ENCODE measurements at regions not wholly inside any gene's neighbourhood (a gene's known extent, or its start where the extent isn't known, plus 50 kb on each side); places are given as distances from the start of the nearest gene placed in this dataset.

DNA sequence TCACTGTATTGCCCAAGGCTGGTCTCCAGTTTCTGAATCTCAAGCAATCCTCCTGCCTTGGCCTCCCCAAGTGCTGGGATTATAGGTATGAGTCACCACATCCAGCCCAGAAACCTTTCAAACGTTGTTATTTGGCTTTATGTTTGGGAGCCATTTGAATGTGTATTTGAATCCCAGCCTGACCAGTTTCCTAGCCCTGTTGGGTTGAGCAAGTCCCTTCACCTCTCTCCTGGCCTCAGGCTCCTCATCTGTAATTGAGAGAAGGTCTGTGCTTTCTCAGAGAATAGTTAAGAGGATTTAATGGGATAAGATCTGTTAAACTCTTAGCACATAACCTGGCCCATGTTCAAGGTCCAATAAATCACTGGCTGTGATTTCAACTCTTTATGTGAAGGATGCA is 385.8 kb upstream of the RBFOX1 start:
- no peak for DNase-seq (ENCODE audit: low read depth in 2 of 3, low spot score in 1 of 3)

DNA sequence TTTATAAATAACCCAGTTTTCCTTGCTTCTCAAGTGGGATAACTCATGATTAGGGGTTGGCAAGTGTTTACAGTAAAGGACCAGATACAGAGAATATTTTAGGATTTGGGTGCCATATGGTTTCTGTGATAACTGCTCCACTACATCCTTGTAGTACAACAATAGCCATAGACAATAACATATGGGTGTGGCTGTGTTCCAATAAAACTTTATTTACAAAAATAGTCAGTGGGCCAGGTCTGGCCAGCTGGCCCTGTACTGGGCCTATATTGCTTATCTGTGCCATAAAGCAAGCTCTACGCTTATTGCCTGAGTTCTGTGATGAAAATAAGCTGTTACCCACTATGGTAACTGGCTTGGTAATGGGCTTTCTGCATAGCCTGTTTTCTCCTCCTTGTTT is 386.5 kb upstream of the RBFOX1 start:
- DNase-seq (ENCODE audit: low read depth in 2 of 3, low spot score in 1 of 3): no peak

DNA sequence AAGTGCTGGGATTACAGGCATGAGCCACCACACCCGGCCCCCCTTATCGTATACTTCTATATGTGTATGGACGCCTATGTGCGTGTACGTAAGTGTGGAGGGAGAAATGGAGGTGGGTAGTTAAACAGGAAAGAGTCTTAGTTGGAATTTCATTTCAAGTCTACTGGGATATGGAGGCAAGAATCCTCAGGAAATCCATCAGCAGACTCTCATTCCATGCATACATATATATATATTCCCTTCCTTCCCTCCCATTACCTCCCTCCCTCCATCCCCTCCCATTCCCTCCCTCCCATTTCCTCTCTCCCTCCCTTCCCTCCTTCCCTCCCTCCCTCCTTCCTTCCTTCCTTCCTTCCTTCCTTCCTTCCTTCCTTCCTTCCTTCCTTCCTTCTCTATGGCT is 391.7 kb upstream of the RBFOX1 start:
- no peak for DNase-seq (ENCODE audit: low read depth in 2 of 3, low spot score in 1 of 3)

DNA sequence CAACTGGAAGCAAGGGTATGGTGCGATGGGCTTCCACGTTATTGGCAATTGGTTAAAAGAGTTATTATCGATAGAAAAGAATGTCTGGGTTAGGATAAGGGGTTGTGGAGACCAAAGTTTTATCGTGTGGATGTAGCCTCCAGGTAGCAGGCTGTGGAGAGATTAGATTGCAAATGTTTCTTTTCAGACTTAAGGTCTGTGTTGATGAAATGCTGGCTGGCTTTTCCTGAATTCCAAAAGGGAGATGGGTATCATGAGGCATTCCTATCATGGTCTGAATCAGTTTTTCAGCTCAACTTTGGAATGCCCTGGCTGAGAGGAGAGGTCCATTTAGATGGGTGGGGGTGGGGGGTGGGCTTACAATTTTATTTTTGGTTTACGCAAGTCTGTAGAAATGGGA is 395.0 kb upstream of the RBFOX1 start:
- no peak for DNase-seq (ENCODE audit: low read depth in 2 of 3, low spot score in 1 of 3)

DNA sequence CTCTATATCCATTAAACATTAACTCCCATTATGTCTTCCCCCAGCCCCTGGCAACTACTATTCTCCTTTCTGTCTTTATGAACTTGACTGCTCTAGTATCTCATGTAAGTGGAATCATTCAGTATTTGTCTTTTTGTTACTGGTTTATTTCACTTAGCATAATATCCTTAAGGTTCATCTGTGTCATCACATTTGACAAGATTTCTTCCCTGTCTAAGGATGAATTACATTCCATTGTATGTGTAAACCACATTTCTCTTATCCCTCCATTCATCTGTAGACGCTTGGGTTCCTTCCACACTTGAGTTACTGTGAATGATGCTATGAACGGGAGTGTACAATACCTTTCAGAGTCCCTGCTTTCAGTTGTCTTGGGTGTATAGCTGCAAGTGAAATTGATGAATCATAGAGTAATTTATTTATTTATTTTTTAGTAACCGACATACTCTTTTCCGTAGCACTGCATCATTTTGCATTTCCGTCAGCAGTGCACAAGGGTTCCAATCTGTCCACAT is 399.7 kb upstream of the RBFOX1 start:
- DNase-seq (ENCODE audit: low read depth in 2 of 3, low spot score in 1 of 3): no peak

DNA sequence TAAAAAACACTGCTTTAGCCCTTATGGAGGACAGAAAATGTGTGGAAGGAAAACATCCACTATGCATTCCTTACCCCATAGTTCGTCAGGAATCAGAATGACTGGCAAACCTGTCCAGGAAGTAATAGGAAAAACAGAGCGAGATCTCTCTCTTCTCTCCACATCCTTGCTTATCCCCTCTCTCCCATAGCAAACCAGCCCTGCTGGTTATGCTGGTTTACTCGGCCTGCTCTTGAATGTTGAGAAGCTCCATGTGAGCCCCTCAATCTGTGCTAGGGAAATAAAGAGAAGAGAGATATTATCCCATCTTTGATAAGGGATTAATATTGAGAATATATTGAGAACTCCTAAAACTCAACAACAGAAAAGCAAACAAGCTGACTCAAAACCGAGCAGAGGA is 402.8 kb upstream of the RBFOX1 start:
- DNase-seq (ENCODE audit: low read depth in 2 of 3, low spot score in 1 of 3): no peak

DNA sequence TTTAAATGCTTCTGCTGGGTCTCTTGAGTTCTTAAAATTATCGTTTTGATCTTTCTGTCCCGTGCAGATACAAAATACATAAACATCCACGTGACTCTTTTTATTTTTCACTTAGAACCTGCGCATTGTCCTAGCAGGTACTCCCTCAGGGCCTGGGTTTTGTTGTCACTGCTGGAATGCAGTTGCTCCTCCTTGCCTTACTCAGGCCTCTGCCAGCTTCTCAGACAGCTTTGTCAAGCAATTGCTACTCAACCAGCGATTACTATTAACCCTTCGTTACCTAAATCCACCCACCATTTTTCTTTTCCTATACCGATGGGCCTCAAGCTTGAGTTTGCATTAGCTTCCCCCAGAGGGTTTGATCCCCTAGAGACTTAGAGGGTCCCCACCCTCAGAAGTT is 405.9 kb upstream of the RBFOX1 start:
- no peak for DNase-seq (ENCODE audit: low read depth in 2 of 3, low spot score in 1 of 3)

DNA sequence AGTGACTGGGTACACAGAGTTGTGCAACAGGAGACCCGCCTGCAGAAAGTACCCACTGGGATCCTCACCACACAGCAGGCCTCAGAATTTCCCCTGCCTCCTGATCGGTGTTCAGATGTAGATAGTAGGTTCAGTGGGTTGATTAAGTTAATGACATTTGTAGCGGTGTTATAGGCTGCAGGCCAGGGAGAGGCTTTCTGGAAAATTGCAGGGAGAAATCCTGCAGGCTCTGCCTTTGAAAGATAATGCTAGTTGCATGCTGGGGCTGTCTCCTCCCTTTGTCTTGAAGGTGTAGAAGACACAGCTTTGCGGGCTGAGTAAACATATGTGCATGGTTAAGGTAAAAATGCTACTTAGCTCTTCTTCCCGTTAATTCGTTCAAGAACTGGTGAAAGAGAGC is 406.3 kb upstream of the RBFOX1 start:
- DNase-seq (ENCODE audit: low read depth in 2 of 3, low spot score in 1 of 3): no peak

DNA sequence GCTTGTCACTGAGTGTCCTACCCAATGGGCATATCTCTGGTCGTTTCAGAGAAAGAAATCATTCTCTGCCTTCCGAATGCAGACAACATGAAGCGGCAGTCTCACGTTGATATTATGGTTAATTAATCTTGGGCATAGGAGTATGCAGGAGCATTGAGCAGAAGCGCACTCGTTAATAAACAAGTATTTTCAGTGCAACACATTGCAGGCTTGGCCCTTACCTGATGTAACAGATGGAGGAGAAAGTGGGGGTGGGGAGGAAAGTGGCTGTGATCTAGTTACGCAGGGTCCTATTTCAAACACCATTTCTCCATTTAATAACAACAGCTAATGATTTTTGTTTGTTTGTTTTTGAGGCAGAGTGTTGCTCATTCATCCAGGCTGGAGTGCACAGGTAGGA is 414.0 kb upstream of the RBFOX1 start:
- no peak for DNase-seq (ENCODE audit: low read depth in 2 of 3, low spot score in 1 of 3)

DNA sequence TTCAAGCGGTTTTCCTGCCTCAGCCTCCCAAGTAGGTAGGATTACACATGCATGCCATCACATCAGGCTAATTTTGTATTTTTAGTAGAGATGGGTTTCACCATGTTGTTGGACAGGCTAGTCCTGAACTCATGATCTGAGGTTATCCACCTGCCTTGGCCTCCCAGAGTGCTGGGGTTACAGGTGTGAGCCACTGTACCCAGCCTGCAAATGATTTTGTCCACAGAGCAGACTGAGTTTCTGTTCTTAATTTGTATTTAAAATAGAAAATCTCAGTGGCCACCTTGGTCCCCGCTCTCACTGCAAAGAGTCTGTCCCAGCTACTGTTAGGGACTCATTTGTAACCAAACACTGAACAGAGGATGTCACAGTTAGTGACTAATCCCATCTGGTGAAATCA is 415.7 kb upstream of the RBFOX1 start:
- DNase-seq (ENCODE audit: low read depth in 2 of 3, low spot score in 1 of 3): no peak

DNA sequence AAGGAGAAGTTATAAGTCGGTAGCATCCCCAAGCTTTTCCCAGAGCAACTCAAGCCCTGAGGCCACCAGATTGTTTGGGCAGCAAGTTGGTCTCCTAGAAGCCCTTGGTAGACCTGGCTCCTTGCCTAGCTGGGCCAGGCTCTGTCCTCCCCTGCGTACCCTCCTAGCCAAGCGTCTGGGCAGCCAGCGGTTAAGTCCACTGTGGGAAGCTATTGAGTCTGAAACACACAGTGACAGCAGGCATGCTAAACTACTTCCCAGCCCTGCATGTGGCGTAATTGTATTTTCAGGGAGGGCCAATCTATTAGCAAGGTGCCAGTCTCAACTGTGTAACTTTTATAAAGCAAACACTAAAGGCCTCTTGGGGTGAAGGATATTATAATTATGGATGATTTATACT is 419.1 kb upstream of the RBFOX1 start:
- DNase-seq (ENCODE audit: low read depth in 2 of 3, low spot score in 1 of 3): no peak

DNA sequence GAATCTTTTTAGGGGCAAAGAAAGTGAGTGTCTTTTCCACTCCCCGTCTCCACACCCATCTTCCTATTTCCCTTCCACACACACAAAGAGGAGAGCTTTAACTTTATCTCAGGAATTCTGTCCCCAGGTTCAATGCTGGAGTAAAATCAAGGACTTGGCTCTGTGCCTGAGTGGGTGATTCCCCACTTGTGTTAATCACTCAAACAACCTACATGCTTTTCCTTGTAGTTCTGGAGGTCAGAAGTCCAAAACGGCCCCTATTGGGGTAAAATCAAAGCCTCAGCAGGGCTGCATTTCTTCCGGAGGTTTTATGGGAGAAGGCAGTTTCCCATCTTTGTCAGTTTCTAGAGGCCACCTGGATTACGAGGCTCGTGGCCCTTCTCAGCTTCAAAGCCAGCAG is 422.3 kb upstream of the RBFOX1 start:
- DNase-seq (ENCODE audit: low read depth in 2 of 3, low spot score in 1 of 3): no peak

DNA sequence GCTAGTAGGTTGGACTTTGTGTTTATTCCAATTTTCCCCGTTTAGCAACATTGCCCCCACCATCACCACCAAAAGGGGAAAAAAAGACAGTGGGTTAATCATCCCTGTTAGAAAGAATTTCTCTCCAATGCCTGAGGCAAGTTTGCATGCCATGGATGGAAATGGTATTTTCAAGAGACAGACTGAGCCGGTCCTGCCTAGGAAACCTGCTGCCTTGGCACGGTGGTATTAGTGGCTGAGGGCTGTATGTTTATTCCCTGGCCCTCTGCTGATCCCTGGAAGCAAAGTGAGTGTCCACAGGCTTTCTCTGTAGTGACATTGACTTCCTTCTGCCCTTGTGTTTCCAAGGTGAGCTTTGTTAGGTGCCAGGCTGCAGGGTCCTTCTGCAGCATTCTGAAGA is 427.0 kb upstream of the RBFOX1 start:
- no peak for DNase-seq (ENCODE audit: low read depth in 2 of 3, low spot score in 1 of 3)

DNA sequence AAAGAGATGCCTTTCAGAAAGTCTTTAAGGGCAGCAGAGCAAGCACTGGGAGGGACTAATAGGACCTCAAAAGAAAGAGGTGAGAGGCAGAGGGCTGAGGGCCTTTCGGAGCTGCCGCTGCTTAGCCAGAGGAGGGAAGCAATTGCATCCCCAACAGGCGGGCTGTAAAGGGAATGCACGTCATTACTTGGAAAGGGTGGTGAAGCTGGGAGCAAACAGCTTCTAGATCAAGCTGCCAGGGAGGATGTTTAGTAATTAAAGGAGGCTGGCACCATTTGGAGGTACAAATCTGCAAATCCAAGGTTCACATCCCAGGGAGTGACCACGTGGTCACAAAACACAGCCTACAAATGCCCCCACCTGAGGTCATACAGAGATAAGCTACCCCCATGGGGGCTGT is 429.0 kb upstream of the RBFOX1 start:
- no peak for DNase-seq (ENCODE audit: low read depth in 2 of 3, low spot score in 1 of 3)

DNA sequence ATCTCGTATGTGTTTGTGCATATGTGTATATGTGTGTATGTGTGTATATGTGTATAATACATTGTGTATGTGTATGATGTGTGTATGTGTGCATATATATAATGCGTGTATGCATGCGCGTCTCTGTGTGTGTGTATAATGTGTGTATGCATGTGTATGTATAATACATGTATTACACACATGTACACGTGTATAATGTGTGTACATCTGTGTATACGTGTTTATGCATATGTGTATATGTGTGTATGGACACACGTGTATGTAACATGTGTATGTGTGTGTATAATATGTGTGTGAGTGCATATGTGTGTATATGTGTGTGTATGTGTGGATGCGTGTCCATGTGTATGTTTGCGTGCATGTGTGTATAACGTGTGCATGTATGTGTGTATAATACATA is 433.7 kb upstream of the RBFOX1 start:
- DNase-seq (ENCODE audit: low read depth in 2 of 3, low spot score in 1 of 3): no peak

DNA sequence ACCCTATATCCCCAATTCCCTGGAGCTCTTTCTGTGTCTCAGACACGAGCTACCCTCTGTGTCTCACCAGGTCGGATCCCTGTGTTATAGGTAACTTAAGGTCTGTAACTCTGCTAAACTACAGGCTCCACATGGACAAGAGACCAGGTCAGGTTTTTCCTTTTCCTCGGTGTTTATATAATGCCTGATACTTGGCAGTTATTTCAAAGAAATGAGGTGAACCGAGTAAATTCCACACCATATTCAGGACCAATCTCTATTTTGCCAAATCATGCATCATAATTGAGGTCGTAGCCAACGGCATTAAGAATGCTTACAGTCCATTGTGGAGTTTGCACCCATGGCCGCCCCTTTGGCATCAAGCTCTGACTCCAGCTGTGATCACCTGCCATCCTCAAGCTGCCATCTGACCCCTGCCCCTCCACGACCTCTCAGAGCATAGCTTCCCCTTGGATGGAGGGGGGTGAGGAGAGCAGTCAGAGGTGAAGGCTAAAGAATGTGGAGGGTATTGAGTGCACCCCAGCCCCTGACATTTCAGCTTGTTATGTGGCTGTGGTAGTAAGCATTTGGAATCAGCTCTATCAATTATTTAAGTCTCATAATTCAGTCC is 434.7 kb upstream of the RBFOX1 start:
- no peak for DNase-seq (ENCODE audit: low read depth in 2 of 3, low spot score in 1 of 3)

DNA sequence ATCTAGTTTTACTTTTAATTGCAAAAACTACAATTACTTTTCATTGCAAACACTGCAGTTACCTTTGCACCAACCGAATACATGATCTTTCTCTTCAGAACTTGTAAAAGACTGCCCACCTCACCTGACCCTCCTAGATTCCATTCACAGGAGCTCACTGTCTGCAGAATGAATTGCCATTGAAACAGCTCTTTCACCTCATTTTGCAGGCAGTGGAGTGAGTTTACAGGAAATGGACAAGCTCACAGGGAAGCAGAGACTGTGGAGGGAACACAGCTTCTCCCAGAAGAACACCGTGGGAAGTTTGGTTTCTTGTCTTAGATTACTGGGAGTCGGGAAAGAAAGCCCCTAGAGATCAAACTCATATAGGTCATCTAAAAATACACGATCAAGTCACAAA is 439.7 kb upstream of the RBFOX1 start:
- no peak for DNase-seq (ENCODE audit: low read depth in 2 of 3, low spot score in 1 of 3)

DNA sequence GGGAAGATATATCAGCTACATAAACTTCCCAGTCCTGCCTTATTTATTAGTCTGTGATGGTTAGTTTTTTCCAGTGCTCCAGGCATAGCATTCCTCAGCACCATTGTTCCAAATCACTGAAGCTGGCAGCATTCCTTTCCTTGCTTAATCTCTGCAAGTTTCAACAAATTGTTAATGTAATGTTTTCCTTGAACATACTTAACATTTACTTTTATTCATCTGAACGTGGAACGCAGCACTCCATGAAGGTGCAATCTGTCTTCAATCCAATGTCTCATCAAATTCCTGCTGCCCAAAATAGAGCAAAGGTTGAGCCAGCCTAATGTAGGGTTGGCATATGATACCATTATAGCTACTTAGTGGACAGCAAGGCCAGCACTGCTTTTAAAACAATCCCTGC is 441.1 kb upstream of the RBFOX1 start:
- no peak for DNase-seq (ENCODE audit: low read depth in 2 of 3, low spot score in 1 of 3)

DNA sequence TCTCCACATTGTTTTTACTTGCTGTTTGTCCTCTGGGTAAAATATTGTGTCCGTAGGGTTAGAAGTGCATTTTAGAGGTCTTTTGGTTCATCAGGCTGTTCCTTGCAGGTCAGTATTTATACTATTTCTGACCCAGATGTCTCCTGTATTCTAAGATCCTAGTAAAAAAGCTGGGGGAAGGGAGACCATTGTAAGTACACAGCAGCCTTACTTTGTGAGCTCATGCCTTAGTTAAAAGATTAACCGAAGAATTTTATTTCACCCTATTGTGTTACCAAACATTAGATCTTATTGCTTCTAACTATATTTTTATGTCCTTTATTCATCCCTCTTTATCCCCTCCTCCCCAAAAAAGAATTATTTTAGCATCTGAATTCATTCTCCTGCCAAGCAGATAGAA is 444.1 kb upstream of the RBFOX1 start:
- DNase-seq (ENCODE audit: low read depth in 2 of 3, low spot score in 1 of 3): no peak

DNA sequence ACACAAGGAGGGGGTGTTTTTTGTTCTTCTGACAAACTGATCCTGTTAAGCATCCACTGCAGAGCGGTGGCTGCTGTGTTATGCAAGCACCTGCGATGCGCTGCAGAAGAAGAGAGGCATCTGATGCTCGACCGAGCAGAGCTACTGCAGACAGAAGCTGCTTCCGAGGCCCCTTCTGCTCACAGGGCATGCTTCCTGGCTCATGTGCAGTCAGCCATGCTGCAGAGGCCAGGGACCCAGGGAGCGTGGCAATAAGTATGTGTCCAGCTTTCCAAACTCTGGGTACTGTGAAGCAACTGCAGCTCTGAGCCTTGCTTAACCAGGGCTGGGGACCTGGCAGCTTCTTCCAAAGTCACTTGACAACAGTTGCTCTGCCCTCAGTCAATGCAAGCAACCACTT is 448.6 kb upstream of the RBFOX1 start:
- no peak for DNase-seq (ENCODE audit: low read depth in 2 of 3, low spot score in 1 of 3)

DNA sequence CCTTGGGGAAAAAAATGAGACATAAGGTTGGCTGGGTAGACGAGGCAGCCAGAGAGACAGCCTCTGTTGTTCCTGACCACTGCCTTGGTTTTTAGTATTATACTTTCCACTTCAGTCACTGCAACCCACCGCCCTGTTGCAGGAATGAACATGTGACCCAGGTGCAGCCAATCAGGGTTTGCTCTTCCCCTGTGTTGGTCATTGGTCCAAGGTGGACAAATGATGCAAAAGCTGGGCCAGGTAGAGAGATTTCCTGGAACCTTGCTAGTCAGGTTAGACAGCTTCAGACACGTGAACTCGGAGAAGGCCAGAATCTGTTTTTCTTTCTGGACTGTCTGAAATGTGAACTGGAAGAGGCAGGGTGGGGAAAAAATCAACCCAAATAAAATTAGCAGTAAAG is 452.4 kb upstream of the RBFOX1 start:
- DNase-seq (ENCODE audit: low read depth in 2 of 3, low spot score in 1 of 3): no peak

DNA sequence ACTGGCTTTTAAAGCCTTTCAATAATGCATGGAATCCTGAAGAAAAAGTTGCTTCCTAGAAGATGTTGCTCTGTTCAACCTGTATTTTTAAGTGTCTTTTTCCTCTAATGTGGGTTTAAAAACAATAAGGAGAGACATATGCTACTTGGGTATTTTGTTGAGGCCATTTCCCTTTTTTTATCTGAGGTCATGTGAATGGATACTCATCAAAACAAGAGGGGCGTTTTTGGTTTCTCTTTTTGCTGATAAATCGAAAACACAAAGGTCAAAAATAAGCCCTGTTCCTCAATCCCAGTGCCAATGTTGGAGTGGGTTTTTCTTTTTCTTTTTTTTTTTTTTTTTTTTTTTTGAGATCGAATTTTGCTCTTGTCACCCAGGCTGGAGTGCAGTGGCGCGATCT is 468.0 kb upstream of the RBFOX1 start:
- no peak for DNase-seq (ENCODE audit: low read depth in 2 of 3, low spot score in 1 of 3)

DNA sequence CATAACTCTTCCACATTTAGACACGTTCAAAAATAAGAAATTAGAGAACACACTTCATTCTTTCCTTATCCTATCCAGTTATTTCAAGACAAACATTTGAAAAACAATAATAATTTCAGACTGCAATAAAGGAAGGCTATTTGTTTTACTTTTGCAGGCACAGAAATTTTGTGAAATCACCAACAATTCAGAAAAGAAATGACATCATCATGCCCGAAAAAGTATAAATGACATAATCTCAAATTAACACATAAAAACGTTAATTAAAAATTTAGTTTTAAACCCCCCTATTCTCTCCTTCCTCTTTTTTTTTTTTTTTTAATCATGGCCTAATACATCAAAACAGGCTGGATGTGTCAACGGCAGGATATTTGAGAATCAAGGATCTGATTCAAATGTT is 468.4 kb upstream of the RBFOX1 start:
- DNase-seq (ENCODE audit: low read depth in 2 of 3, low spot score in 1 of 3): no peak

DNA sequence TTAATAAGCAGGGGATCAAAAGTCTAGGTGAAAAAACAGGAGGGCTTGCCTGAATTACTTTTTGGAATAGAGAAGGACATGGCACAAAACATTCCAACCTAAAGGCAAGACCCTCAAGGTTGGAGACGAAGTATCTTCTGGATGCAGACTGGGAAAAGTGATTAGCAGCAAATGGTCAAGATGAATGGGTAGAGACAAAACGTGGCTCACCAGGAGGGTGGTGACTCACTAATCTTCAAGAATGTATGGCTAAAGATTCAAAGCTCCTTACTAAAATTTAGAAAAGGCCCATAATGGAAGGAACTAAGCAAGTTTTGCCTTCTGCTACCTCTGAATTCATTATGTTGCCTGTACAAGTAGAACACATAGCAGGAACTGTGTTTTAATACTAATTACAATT is 469.5 kb upstream of the RBFOX1 start:
- DNase-seq (ENCODE audit: low read depth in 2 of 3, low spot score in 1 of 3): no peak
